OCI-LY3 (cell line): ENCODE measurements at regions not wholly inside any gene's neighbourhood (a gene's known extent, or its start where the extent isn't known, plus 50 kb on each side); places are given as distances from the start of the nearest gene placed in this dataset.

ENCODE experiments used
- EZH2phosphoT487 ChIP-seq: fragments of 200-600 bp; shearing (Covaris generic); IDR thresholded peaks from 2 replicates; pipeline ENCODE4 v1.6.1; 2018; ENCODE audit warnings: antibody characterized with exemption, mixed run types, low read depth
- TF ChIP-seq, protein P1 (sequence below): fragments of 200-600, 300-600 bp; sonication (generic); IDR thresholded peaks from 2 replicates; pipeline ENCODE4 v1.5.1; 2014; ENCODE audit warnings: antibody characterized with exemption, low read length, low read depth

DNA sequence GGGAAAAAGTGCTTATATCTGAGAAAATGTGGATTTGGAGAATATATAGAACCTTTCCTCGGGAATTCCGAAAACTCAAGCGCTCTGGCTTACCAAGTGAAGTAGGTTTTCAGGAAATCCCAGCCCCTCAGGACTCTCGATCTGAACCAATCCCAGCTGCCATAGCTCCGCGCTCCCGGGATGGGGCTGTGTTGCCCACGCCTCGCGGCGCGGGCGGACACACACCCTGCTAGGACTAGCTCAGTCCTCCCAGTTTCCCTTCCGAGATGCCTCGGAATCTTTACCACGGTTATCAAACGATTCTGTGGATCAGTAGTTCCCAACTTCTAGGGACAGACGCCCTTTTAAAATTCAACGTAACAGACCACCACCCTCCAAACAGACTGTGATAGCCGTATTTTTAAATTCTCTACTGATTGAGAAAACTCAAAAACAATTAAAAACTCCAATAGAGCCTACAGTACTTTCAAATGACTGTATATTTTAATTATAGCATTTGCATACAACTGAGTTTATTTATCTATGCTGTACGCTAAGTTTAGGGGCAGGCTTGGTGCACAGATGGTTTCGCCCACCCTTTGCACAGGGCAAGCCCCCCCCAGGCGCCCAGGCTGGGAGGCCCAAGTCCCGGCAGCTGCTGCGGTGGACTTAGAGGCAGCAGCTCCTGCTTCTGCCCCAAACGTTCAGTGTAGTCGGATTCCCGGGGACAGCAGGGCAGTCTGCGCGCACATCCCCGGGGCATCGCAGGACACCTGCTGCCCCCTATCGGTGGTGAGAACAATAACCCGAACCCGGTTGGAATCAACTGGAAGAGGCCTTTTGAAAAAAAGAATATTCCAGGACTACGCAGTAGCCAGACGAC is 52.3 kb downstream of the CCDC54 start:
- TF ChIP-seq, protein P1, sequence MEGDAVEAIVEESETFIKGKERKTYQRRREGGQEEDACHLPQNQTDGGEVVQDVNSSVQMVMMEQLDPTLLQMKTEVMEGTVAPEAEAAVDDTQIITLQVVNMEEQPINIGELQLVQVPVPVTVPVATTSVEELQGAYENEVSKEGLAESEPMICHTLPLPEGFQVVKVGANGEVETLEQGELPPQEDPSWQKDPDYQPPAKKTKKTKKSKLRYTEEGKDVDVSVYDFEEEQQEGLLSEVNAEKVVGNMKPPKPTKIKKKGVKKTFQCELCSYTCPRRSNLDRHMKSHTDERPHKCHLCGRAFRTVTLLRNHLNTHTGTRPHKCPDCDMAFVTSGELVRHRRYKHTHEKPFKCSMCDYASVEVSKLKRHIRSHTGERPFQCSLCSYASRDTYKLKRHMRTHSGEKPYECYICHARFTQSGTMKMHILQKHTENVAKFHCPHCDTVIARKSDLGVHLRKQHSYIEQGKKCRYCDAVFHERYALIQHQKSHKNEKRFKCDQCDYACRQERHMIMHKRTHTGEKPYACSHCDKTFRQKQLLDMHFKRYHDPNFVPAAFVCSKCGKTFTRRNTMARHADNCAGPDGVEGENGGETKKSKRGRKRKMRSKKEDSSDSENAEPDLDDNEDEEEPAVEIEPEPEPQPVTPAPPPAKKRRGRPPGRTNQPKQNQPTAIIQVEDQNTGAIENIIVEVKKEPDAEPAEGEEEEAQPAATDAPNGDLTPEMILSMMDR: peak; percentile 82
- no peak for TF ChIP-seq EZH2phosphoT487
